IMR-90 (cell line): ENCODE measurements at regions not wholly inside any gene's neighbourhood (a gene's known extent, or its start where the extent isn't known, plus 50 kb on each side); places are given as distances from the start of the nearest gene placed in this dataset.

Experiments used
- ATAC-seq: fragments of 200-7000 bp; cut with Tn5 transposase; 2 replicates; pipeline ENCODE4 v1.9.1; 2020; ENCODE audit warnings: low read depth, mild to moderate bottlenecking, moderate library complexity
- BruUV-seq: library from RNA; stranded (reverse); fragments of 400-500 nt; replicated peaks from 2 replicates; lab custom pipeline; 2021; lab: Mats Ljungman, UMichigan
- CTCF ChIA-PET: fragments of 300-600 bp; formaldehyde crosslinking; extraction: SDS; loops from one replicate; lab custom pipeline; 2021; ENCODE audit warnings: antibody characterized with exemption; lab: Yijun Ruan, JAX
- POLR2A ChIA-PET: fragments of 300-600 bp; sonication (Branson Sonifier 250); formaldehyde crosslinking; loops from one replicate; lab custom pipeline; 2022; ENCODE audit warnings: antibody characterized with exemption; ENCODE audit not compliant: unreplicated experiment; lab: Charles Lee
- DNase-seq: peaks from one replicate; pipeline ENCODE4 v3.0.0; 2013
- H2AFZ ChIP-seq: replicated peaks from 2 replicates; pipeline ENCODE3; 2013; ENCODE audit warnings: low read length, mild to moderate bottlenecking; ENCODE audit not compliant: poor library complexity
- H2AK5ac ChIP-seq: 2 replicates; pipeline ENCODE4 v1.6.1; 2013; ENCODE audit warnings: low read depth, low read length, inconsistent platforms
- H2AK9ac ChIP-seq: replicated peaks from 2 replicates; pipeline ENCODE3; 2013; ENCODE audit warnings: mild to moderate bottlenecking, low read depth, low read length, moderate library complexity; ENCODE audit not compliant: poor library complexity
- H2BK120ac ChIP-seq: 2 replicates; pipeline ENCODE4 v1.6.1; 2013; ENCODE audit warnings: low read depth, low read length, inconsistent platforms
- H2BK15ac ChIP-seq: 3 replicates; pipeline ENCODE4 v1.6.1; 2013; ENCODE audit warnings: low read depth, low read length, inconsistent platforms
- H2BK20ac ChIP-seq: 2 replicates; pipeline ENCODE4 v1.6.1; 2013; ENCODE audit warnings: low read depth, mild to moderate bottlenecking, inconsistent platforms, low read length, moderate library complexity
- H2BK5ac ChIP-seq: 2 replicates; pipeline ENCODE4 v1.6.1; 2013; ENCODE audit warnings: mild to moderate bottlenecking, low read depth, low read length, inconsistent platforms; ENCODE audit not compliant: poor library complexity, severe bottlenecking
- H3K14ac ChIP-seq: replicated peaks from 2 replicates; pipeline ENCODE4 v1.6.1; 2013; ENCODE audit warnings: low read depth, low read length, inconsistent platforms
- H3K18ac ChIP-seq: 2 replicates; pipeline ENCODE4 v1.6.1; 2013; ENCODE audit warnings: low read depth, low read length, control low read depth
- H3K23ac ChIP-seq: 2 replicates; pipeline ENCODE4 v1.6.1; 2013; ENCODE audit warnings: low read depth, low read length, inconsistent platforms
- H3K27ac ChIP-seq: 2 replicates; pipeline ENCODE4 v1.5.1; 2013; ENCODE audit warnings: mild to moderate bottlenecking, control low read depth, low read length; ENCODE audit not compliant: insufficient read depth
- H3K27me3 ChIP-seq: 2 replicates; pipeline ENCODE4 v1.6.1; 2013; ENCODE audit warnings: low read length; ENCODE audit not compliant: control insufficient read depth, insufficient read depth
- H3K36me3 ChIP-seq: 2 replicates; pipeline ENCODE4 v1.6.1; 2013; ENCODE audit warnings: low read length, mixed read lengths; ENCODE audit not compliant: control insufficient read depth, insufficient read depth
- H3K4ac ChIP-seq: 2 replicates; pipeline ENCODE4 v1.6.1; 2013; ENCODE audit warnings: low read depth, low read length, inconsistent platforms
- H3K4me1 ChIP-seq: 2 replicates; pipeline ENCODE4 v1.6.1; 2013; ENCODE audit warnings: low read length, mixed read lengths; ENCODE audit not compliant: control insufficient read depth, insufficient read depth
- H3K4me2 ChIP-seq: 2 replicates; pipeline ENCODE4 v1.6.1; 2013; ENCODE audit warnings: low read depth, mild to moderate bottlenecking, control low read depth, low read length, moderate library complexity
- H3K4me3 ChIP-seq: 2 replicates; pipeline ENCODE4 v1.5.1; 2013; ENCODE audit warnings: low read depth, mild to moderate bottlenecking, control low read depth, low read length, moderate library complexity; ENCODE audit not compliant: insufficient read depth
- H3K56ac ChIP-seq: 2 replicates; pipeline ENCODE4 v1.6.1; 2013; ENCODE audit warnings: low read length, inconsistent platforms; ENCODE audit not compliant: insufficient read depth; ENCODE audit errors: extremely low read depth
- H3K79me1 ChIP-seq, 2 experiments: 2 replicates each; pipeline ENCODE4 v1.6.1; 2013; ENCODE audit warnings: low read length in 2 of 2, inconsistent platforms in 1 of 2, low read depth in 1 of 2
- H3K9ac ChIP-seq: 2 replicates; pipeline ENCODE4 v1.6.1; 2013; ENCODE audit warnings: low read depth, low read length, control low read depth
- H3K9me1 ChIP-seq: 2 replicates; pipeline ENCODE4 v1.6.1; 2013; ENCODE audit warnings: low read length, inconsistent platforms; ENCODE audit not compliant: insufficient read depth
- H3K9me3 ChIP-seq: 2 replicates; pipeline ENCODE4 v1.6.1; 2013; ENCODE audit warnings: low read length; ENCODE audit not compliant: control insufficient read depth, insufficient read depth
- H4K20me1 ChIP-seq: 2 replicates; pipeline ENCODE4 v1.6.1; 2013; ENCODE audit warnings: low read length, inconsistent platforms; ENCODE audit not compliant: insufficient read depth
- H4K5ac ChIP-seq: 2 replicates; pipeline ENCODE4 v1.6.1; 2013; ENCODE audit warnings: mild to moderate bottlenecking, low read depth, low read length, control low read depth
- H4K8ac ChIP-seq, 2 experiments: 2 replicates each; pipeline ENCODE4 v1.6.1; 2013; ENCODE audit warnings: low read depth in 2 of 2, low read length in 2 of 2, control low read depth in 1 of 2, inconsistent platforms in 1 of 2
- H4K91ac ChIP-seq: 2 replicates; pipeline ENCODE4 v1.6.1; 2013; ENCODE audit warnings: low read depth, low read length, inconsistent platforms; ENCODE audit not compliant: insufficient read depth
- MAFK ChIP-seq: IDR thresholded peaks from 2 replicates; pipeline ENCODE4 v1.6.1; 2012; ENCODE audit warnings: low read depth, low read length, improper control_type of control experiment
- NFE2L2 ChIP-seq: fragments of 150-350 bp; IDR thresholded peaks from 2 replicates; pipeline ENCODE4 v1.6.1; 2016; ENCODE audit warnings: low read depth, mild to moderate bottlenecking, low read length
- RAD21 ChIP-seq: IDR thresholded peaks from 2 replicates; pipeline ENCODE4 v1.6.1; 2012; ENCODE audit warnings: low read length, improper control_type of control experiment
- RCOR1 ChIP-seq: IDR thresholded peaks from 2 replicates; pipeline ENCODE4 v1.6.1; 2012; ENCODE audit warnings: mild to moderate bottlenecking, low read length, improper control_type of control experiment; ENCODE audit not compliant: insufficient replicate concordance
- WGBS, 2 experiments: methylation state at CpG; one replicate each; pipeline versions ENCODE4 v1.1.5 to v1.1.7; 2013; ENCODE audit warnings: missing lambda C conversion rate in 2 of 2; ENCODE audit not compliant: insufficient read length in 1 of 2; ENCODE audit errors: extremely low coverage in 2 of 2; 5-methylcytosine and 5-hydroxymethylcytosine counted together
- dilution Hi-C: fragments of 300-500 bp; cut with HindIII; formaldehyde crosslinking; loops from one replicate; pipeline ENCODE4 v1.14.3; 2018; ENCODE audit warnings: low sequenced_read_pairs; ENCODE audit not compliant: unreplicated experiment
- in situ Hi-C: fragments of 300-500 bp; cut with MboI; formaldehyde crosslinking; loops from 3 replicates; pipeline ENCODE4 v1.14.3; 2019; ENCODE audit warnings: low sequenced_read_pairs, inconsistent platforms, mixed read lengths
- intact Hi-C: fragments of 100-400 bp; cut with micrococcal nuclease; formaldehyde crosslinking; loops from 2 replicates; pipeline ENCODE4 v1.10.0; 2022

DNA sequence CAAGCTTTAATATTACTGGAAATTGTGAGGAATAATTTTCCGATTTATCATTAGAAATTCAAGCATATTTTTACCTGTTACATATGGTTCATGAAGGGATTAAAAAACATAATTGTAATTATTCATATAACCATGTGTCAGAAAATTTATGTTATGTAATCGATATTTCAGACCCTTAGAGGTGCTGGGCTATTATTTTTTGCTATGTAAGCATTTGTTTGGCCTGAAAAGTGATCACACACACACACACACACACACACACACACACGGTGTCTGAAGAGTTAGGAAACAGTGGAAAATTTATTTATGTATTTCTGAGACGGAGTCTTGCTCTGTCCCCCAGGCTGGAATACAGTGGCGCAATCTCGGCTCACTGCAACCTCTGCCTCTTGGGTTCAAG is 375.5 kb downstream of the PTH2R start:
- H2BK120ac ChIP-seq, result no peak overlapping the region
- no peak overlapping the region for H3K14ac ChIP-seq
- no peak overlapping the region for H3K23ac ChIP-seq
- no peaks in the 10 kb centered on the region for H3K4me1 ChIP-seq
- no peak overlapping the region for H3K4me3 ChIP-seq
- H4K91ac ChIP-seq, result no peak overlapping the region
- no peaks in the 10 kb centered on the region for H3K36me3 ChIP-seq
- no peaks in the 10 kb centered on the region for H4K20me1 ChIP-seq
- H3K9ac ChIP-seq, result no peak overlapping the region
- H3K79me1 ChIP-seq, result no peaks in the 10 kb centered on the region
- no peak overlapping the region for H4K8ac ChIP-seq
- in situ Hi-C loops, result no loop called here
- no peak overlapping the region for H3K56ac ChIP-seq
- ATAC-seq (no peak), DNase-seq (no peak)
- no peaks in the 10 kb centered on the region for H3K27me3 ChIP-seq
- H3K4ac ChIP-seq, result no peak overlapping the region
- no peak overlapping the region for H4K5ac ChIP-seq
- no CpG with 5 or more reads among the region's 6 CpGs for WGBS, 2 experiments
- no peak overlapping the region for H2AK5ac ChIP-seq
- no peak overlapping the region for H2BK20ac ChIP-seq
- no peak overlapping the region for H3K4me2 ChIP-seq
- peaks cover 3% of the 10 kb centered on the region; the same call in 1 of the 2 replicates for H3K9me3 ChIP-seq
- intact Hi-C loops, result no loop called here
- no TSS peak for BruUV-seq
- H3K27ac ChIP-seq, result no peak overlapping the region
- H2AK9ac ChIP-seq, result no peak overlapping the region
- CTCF ChIA-PET, result no interaction called here
- POLR2A ChIA-PET, result no interaction called here
- dilution Hi-C loops, result no loop called here
- no peak overlapping the region for H3K18ac ChIP-seq
- no peak overlapping the region for H2BK15ac ChIP-seq
- no peak overlapping the region for H2AFZ ChIP-seq
- no peaks in the 10 kb centered on the region for H3K9me1 ChIP-seq
- TF ChIP-seq MAFK (peak; percentile 64), RCOR1 (no peak), NFE2L2 (no peak), RAD21 (no peak)
- no peak overlapping the region for H2BK5ac ChIP-seq
